ENCODE measurements at regions not wholly inside any gene's neighbourhood (a gene's known extent, or its start where the extent isn't known, plus 50 kb on each side); places are given as distances from the start of the nearest gene placed in this dataset.

DNA sequence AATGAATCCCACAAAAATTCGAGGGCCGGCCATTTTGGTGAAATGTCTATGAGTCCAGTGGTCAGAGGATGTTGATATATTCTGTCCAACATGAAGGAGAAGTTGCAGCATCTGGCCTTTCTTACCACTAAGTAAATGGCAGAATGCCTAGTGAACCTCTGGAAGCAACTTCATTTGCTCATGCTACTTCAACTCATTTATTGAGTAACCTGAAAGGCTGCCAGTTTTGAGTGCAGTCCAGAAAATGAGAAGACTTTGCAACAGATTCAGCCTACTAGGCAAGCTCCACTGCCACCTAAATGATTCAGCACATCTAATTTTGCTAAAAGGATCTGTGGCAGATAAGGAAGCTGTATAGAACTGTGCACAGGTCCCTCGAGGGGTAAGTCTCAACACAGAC is 265.0 kb downstream of the OPA1 start:
- no peak overlapping the region for H3K4me3 ChIP-seq
- intact Hi-C loops (cut with DNase I), result no loop called here
- H3K4me1 ChIP-seq, result peaks cover 17 to 46% (median 32%) of the 10 kb centered on the region in 4 donors
- peak overlapping the region in 2 of 4 donors; percentile 30 to 51 for H3K27ac ChIP-seq (replicated peaks in 1 of 4)
- no peaks in the 10 kb centered on the region for H3K27me3 ChIP-seq
- H3K9me3 ChIP-seq, result no peaks in the 10 kb centered on the region
- no peak for DNase-seq (ENCODE audit: extremely low spot score)
- WGBS, result 76% methylated on average over 3 of the region's 3 CpGs
- H3K36me3 ChIP-seq, result no peaks in the 10 kb centered on the region
- TF ChIP-seq, protein P1, sequence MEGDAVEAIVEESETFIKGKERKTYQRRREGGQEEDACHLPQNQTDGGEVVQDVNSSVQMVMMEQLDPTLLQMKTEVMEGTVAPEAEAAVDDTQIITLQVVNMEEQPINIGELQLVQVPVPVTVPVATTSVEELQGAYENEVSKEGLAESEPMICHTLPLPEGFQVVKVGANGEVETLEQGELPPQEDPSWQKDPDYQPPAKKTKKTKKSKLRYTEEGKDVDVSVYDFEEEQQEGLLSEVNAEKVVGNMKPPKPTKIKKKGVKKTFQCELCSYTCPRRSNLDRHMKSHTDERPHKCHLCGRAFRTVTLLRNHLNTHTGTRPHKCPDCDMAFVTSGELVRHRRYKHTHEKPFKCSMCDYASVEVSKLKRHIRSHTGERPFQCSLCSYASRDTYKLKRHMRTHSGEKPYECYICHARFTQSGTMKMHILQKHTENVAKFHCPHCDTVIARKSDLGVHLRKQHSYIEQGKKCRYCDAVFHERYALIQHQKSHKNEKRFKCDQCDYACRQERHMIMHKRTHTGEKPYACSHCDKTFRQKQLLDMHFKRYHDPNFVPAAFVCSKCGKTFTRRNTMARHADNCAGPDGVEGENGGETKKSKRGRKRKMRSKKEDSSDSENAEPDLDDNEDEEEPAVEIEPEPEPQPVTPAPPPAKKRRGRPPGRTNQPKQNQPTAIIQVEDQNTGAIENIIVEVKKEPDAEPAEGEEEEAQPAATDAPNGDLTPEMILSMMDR (IDR thresholded peaks at IDR 0.05), result no peak
- TF ChIP-seq POLR2AphosphoS5 (IDR thresholded peaks at IDR 0.05) (peak in 1 of 2 donors; percentile 52), POLR2A (IDR thresholded peaks at IDR 0.05; ENCODE audit: low read depth) (no peak)

DNA sequence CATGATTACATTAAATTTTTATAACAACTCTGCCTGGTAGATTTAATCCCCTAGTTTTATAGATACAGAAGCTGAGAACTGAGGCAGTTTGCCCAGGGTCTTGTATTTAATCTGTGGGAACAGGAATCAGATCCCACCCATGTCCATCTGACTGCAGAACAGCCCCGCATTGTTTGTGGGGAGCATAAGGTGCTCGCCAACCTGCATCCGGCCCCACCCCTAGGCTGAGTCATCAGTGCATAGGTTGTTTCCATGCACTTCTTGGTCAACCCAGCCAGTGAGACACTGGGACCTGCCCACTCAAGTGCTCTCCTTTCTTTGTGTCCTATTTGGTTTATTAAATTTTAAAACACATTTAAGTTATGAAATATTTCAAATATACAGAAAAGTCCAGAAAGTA is 266.2 kb downstream of the OPA1 start:
- H3K4me3 ChIP-seq, result no peak overlapping the region
- H3K9me3 ChIP-seq, result no peaks in the 10 kb centered on the region
- H3K27me3 ChIP-seq, result no peaks in the 10 kb centered on the region
- 94% methylated on average over 3 of the region's 3 CpGs for WGBS
- peaks cover 29 to 58% (median 40%) of the 10 kb centered on the region in 4 donors for H3K4me1 ChIP-seq
- intact Hi-C loops (cut with DNase I), result no loop called here
- no peak for DNase-seq (ENCODE audit: extremely low spot score)
- TF ChIP-seq POLR2AphosphoS5 (IDR thresholded peaks at IDR 0.05), result no peak
- no peak overlapping the region for H3K27ac ChIP-seq (replicated peaks in 1 of 4)
- no peaks in the 10 kb centered on the region for H3K36me3 ChIP-seq

GRCh38 chr3:193861012-193861411 is 268.0 kb downstream of the OPA1 start:
- intact Hi-C loops (cut with DNase I), result loop anchor here (10.0 kb wide), 1 partner anchor 274 kb away; the partner anchor contains the start of gene HES1
- DNase-seq (ENCODE audit: extremely low spot score), result no peak
- no peaks in the 10 kb centered on the region for H3K27me3 ChIP-seq
- TF ChIP-seq POLR2AphosphoS5 (IDR thresholded peaks at IDR 0.05), result no peak
- TF ChIP-seq EP300 (IDR thresholded peaks at IDR 0.05), result no peak
- TF ChIP-seq, protein P1 (IDR thresholded peaks at IDR 0.05), result no peak
- TF ChIP-seq POLR2A (IDR thresholded peaks at IDR 0.05; ENCODE audit: low read depth), result no peak
- no peak overlapping the region for H3K4me3 ChIP-seq
- no peaks in the 10 kb centered on the region for H3K9me3 ChIP-seq
- H3K4me1 ChIP-seq, result peaks cover 34 to 76% (median 57%) of the 10 kb centered on the region in 4 donors
- H3K27ac ChIP-seq (replicated peaks in 1 of 4), result no peak overlapping the region
- H3K36me3 ChIP-seq, result no peaks in the 10 kb centered on the region
- 95% methylated on average over 2 of the region's 2 CpGs for WGBS

GRCh38 chr3:193862843-193863242 is 269.8 kb downstream of the OPA1 start:
- peak overlapping the region; percentile 5 to 71 (median 68) for H3K27ac ChIP-seq (replicated peaks in 1 of 4)
- H3K9me3 ChIP-seq, result no peaks in the 10 kb centered on the region
- DNase-seq (ENCODE audit: extremely low spot score), result no peak
- TF ChIP-seq, protein P1 (IDR thresholded peaks at IDR 0.05), result no peak
- TF ChIP-seq POLR2AphosphoS5 (IDR thresholded peaks at IDR 0.05), result no peak
- no peak for TF ChIP-seq POLR2A (IDR thresholded peaks at IDR 0.05; ENCODE audit: low read depth)
- no peak for TF ChIP-seq EP300 (IDR thresholded peaks at IDR 0.05)
- H3K27me3 ChIP-seq, result no peaks in the 10 kb centered on the region
- WGBS, result 92% methylated on average over 4 of the region's 4 CpGs
- H3K36me3 ChIP-seq, result no peaks in the 10 kb centered on the region
- no peak overlapping the region for H3K4me3 ChIP-seq
- intact Hi-C loops (cut with DNase I), result loop anchor here (10.0 kb wide), 1 partner anchor 272 kb away; the partner anchor contains the start of gene HES1
- peaks cover 42 to 91% (median 69%) of the 10 kb centered on the region in 4 donors for H3K4me1 ChIP-seq

- H3K4me1 ChIP-seq, result peaks cover 37 to 88% (median 60%) of the 10 kb centered on the region in 4 donors
- TF ChIP-seq POLR2AphosphoS5 (IDR thresholded peaks at IDR 0.05) (peak; percentile 82 to 84), EP300 (IDR thresholded peaks at IDR 0.05) (peak; percentile 92)
- TF ChIP-seq, protein P1 (IDR thresholded peaks at IDR 0.05), result no peak
- WGBS, result 67% methylated on average over 8 of the region's 9 CpGs
- H3K36me3 ChIP-seq, result no peaks in the 10 kb centered on the region
- no peaks in the 10 kb centered on the region for H3K27me3 ChIP-seq
- intact Hi-C loops (cut with DNase I), result loop anchor here (10.0 kb wide), 1 partner anchor 271 kb away; the partner anchor contains the start of gene HES1
- H3K4me3 ChIP-seq, result no peak overlapping the region
- no peaks in the 10 kb centered on the region for H3K9me3 ChIP-seq
- no peak for DNase-seq (ENCODE audit: extremely low spot score)
- H3K27ac ChIP-seq (replicated peaks in 1 of 4), result peak overlapping the region; percentile 64 to 71 (median 68)
Observed at GRCh38 chr3:193863657-193864357, 270.8 kb downstream of the OPA1 start.
